ENCODE measurements at regions not wholly inside any gene's neighbourhood (a gene's known extent, or its start where the extent isn't known, plus 50 kb on each side); places are given as distances from the start of the nearest gene placed in this dataset.

- no peaks in the 10 kb centered on the region for H4K20me1 ChIP-seq (ENCODE audit: insufficient read depth, low read length, poor library complexity, severe bottlenecking)
- H3K27me3 ChIP-seq (ENCODE audit: insufficient read depth, low read length, poor library complexity, severe bottlenecking) = no peaks in the 10 kb centered on the region
- H3K4me2 ChIP-seq (ENCODE audit: low read depth, low read length, poor library complexity, severe bottlenecking) = no peak overlapping the region
- H2AFZ ChIP-seq (ENCODE audit: low read length) = no peak overlapping the region
- H3F3A ChIP-seq (ENCODE audit: low read depth) = no peaks in the 10 kb centered on the region
- no peaks in the 10 kb centered on the region for H3K9me3 ChIP-seq (ENCODE audit: insufficient read depth, low read depth, low read length)
- H3K9ac ChIP-seq (ENCODE audit: low read depth, low read length, poor library complexity, severe bottlenecking) = no peak overlapping the region
- H3K9me2 ChIP-seq (replicated peaks; ENCODE audit: low read depth, low read length) = no peaks in the 10 kb centered on the region
- TF ChIP-seq EZH2phosphoT487 (IDR thresholded peaks at IDR 0.05; ENCODE audit: borderline replicate concordance) = no peak
- TF ChIP-seq CTCF (conservative IDR thresholded peaks at IDR 0.05; ENCODE audit: low read length) = no peak
- H3K79me2 ChIP-seq (ENCODE audit: insufficient read depth, low read length) = no peaks in the 10 kb centered on the region
- H3K36me3 ChIP-seq (ENCODE audit: insufficient read depth, low read length) = no peaks in the 10 kb centered on the region
- H3K4me3 ChIP-seq (ENCODE audit: low read length, poor library complexity, severe bottlenecking) = no peak overlapping the region
- no peaks in the 10 kb centered on the region for H3K4me1 ChIP-seq (ENCODE audit: insufficient read depth, low read length, poor library complexity, severe bottlenecking)
Measured at GRCh38 chr4:177103619-177104018, 206.1 kb upstream of the NEIL3 start.

GRCh38 chr4:177105536-177105935 lies 204.1 kb upstream of the NEIL3 start:
- no peak overlapping the region for H2AFZ ChIP-seq (ENCODE audit: low read length)
- H3K4me3 ChIP-seq (ENCODE audit: low read length, poor library complexity, severe bottlenecking) = no peak overlapping the region
- no peak for TF ChIP-seq CTCF (conservative IDR thresholded peaks at IDR 0.05; ENCODE audit: low read length)
- no peak for TF ChIP-seq EZH2phosphoT487 (IDR thresholded peaks at IDR 0.05; ENCODE audit: borderline replicate concordance)
- no peak overlapping the region for H3K4me2 ChIP-seq (ENCODE audit: low read depth, low read length, poor library complexity, severe bottlenecking)
- H3K27me3 ChIP-seq (ENCODE audit: insufficient read depth, low read length, poor library complexity, severe bottlenecking) = no peaks in the 10 kb centered on the region
- H4K20me1 ChIP-seq (ENCODE audit: insufficient read depth, low read length, poor library complexity, severe bottlenecking) = no peaks in the 10 kb centered on the region
- no peak overlapping the region for H3K9ac ChIP-seq (ENCODE audit: low read depth, low read length, poor library complexity, severe bottlenecking)
- no peaks in the 10 kb centered on the region for H3K4me1 ChIP-seq (ENCODE audit: insufficient read depth, low read length, poor library complexity, severe bottlenecking)
- no peaks in the 10 kb centered on the region for H3K36me3 ChIP-seq (ENCODE audit: insufficient read depth, low read length)
- no peaks in the 10 kb centered on the region for H3K79me2 ChIP-seq (ENCODE audit: insufficient read depth, low read length)
- H3K9me3 ChIP-seq (ENCODE audit: insufficient read depth, low read depth, low read length) = no peaks in the 10 kb centered on the region
- no peaks in the 10 kb centered on the region for H3F3A ChIP-seq (ENCODE audit: low read depth)
- no peaks in the 10 kb centered on the region for H3K9me2 ChIP-seq (replicated peaks; ENCODE audit: low read depth, low read length)

- Histone ChIP-seq H3K9me2 (replicated peaks; ENCODE audit: low read depth, low read length) (no peaks in the 10 kb centered on the region), H3K4me1 (ENCODE audit: insufficient read depth, low read length, poor library complexity, severe bottlenecking) (no peaks in the 10 kb centered on the region), H3F3A (ENCODE audit: low read depth) (no peaks in the 10 kb centered on the region), H3K4me3 (ENCODE audit: low read length, poor library complexity, severe bottlenecking) (no peak overlapping the region), H2AFZ (ENCODE audit: low read length) (no peak overlapping the region), H3K36me3 (ENCODE audit: insufficient read depth, low read length) (no peaks in the 10 kb centered on the region), H3K9me3 (ENCODE audit: insufficient read depth, low read depth, low read length) (no peaks in the 10 kb centered on the region), H3K4me2 (ENCODE audit: low read depth, low read length, poor library complexity, severe bottlenecking) (no peak overlapping the region), H4K20me1 (ENCODE audit: insufficient read depth, low read length, poor library complexity, severe bottlenecking) (no peaks in the 10 kb centered on the region), H3K79me2 (ENCODE audit: insufficient read depth, low read length) (no peaks in the 10 kb centered on the region), H3K9ac (ENCODE audit: low read depth, low read length, poor library complexity, severe bottlenecking) (no peak overlapping the region), H3K27me3 (ENCODE audit: insufficient read depth, low read length, poor library complexity, severe bottlenecking) (no peaks in the 10 kb centered on the region)
- TF ChIP-seq CTCF (conservative IDR thresholded peaks at IDR 0.05; ENCODE audit: low read length) (no peak), EZH2phosphoT487 (IDR thresholded peaks at IDR 0.05; ENCODE audit: borderline replicate concordance) (no peak)
Measured at GRCh38 chr4:177107288-177107921, 202.3 kb upstream of the NEIL3 start.

All from Loucy (cell line).